H1 (cell line): ENCODE measurements at regions not wholly inside any gene's neighbourhood (a gene's known extent, or its start where the extent isn't known, plus 50 kb on each side); places are given as distances from the start of the nearest gene placed in this dataset.

ENCODE experiments used
- CTCF ChIA-PET: fragments of 300-600 bp; sonication (Branson Sonifier 250); formaldehyde crosslinking; loops from one replicate; lab custom pipeline; 2021; ENCODE audit not compliant: partially characterized antibody; lab: Charles Lee
- POLR2A ChIA-PET: fragments of 300-600 bp; sonication (Branson Sonifier 250); formaldehyde crosslinking; loops from one replicate; lab custom pipeline; 2021; ENCODE audit warnings: inconsistent platforms; ENCODE audit not compliant: partially characterized antibody; lab: Charles Lee
- DNase-seq, 2 experiments: peaks; one replicate each; pipeline versions ENCODE4 v3.0.0 to v3.0.0-alpha.2; 2010 to 2022; ENCODE audit warnings: low spot score in 2 of 2, low read depth in 1 of 2, mixed read lengths in 1 of 2
- FAIRE-seq: peaks from 2 replicates; lab custom pipeline; 2011; peaks lifted over from hg19 to GRCh38; lab: Jason Lieb, UNC
- H2AFZ ChIP-seq: 2 replicates; pipeline ENCODE4 v1.8.1; 2012; ENCODE audit warnings: low read length, inconsistent platforms
- H2AK5ac ChIP-seq: 2 replicates; pipeline ENCODE4 v1.6.1; 2013; ENCODE audit warnings: low read depth, low read length
- H2BK120ac ChIP-seq: replicated peaks from 2 replicates; pipeline ENCODE3; 2013; ENCODE audit warnings: low read depth, low read length, inconsistent platforms
- H2BK12ac ChIP-seq: 2 replicates; pipeline ENCODE4 v1.6.1; 2013; ENCODE audit warnings: low read depth, low read length
- H2BK15ac ChIP-seq: 2 replicates; pipeline ENCODE4 v1.6.1; 2013; ENCODE audit warnings: low read length
- H2BK20ac ChIP-seq: 2 replicates; pipeline ENCODE4 v1.6.1; 2013; ENCODE audit warnings: low read length
- H2BK5ac ChIP-seq: 2 replicates; pipeline ENCODE4 v1.6.1; 2013; ENCODE audit warnings: low read depth, low read length
- H3K14ac ChIP-seq: 2 replicates; pipeline ENCODE4 v1.6.1; 2013; ENCODE audit warnings: inconsistent platforms; ENCODE audit not compliant: insufficient read length
- H3K18ac ChIP-seq: 2 replicates; pipeline ENCODE4 v1.6.1; 2013; ENCODE audit warnings: low read length; ENCODE audit errors: extremely low read depth
- H3K23ac ChIP-seq: 2 replicates; pipeline ENCODE4 v1.6.1; 2013; ENCODE audit warnings: inconsistent platforms; ENCODE audit not compliant: insufficient read length
- H3K23me2 ChIP-seq: 2 replicates; pipeline ENCODE4 v1.6.1; 2013; ENCODE audit warnings: low read depth, low read length
- H3K27ac ChIP-seq: 2 replicates; pipeline ENCODE4 v1.6.1; 2011; ENCODE audit warnings: low read depth, low read length, inconsistent platforms
- H3K27me3 ChIP-seq, 4 experiments: replicated peaks in 1 of 4; 1 replicate in 1 of 4; 2 replicates in 3 of 4; pipeline versions ENCODE4 v1.6.1 to v1.8.1; 2011 to 2013; ENCODE audit warnings: low read length in 3 of 4, mild to moderate bottlenecking in 3 of 4, inconsistent platforms in 2 of 4, mixed read lengths in 2 of 4, moderate library complexity in 1 of 4; ENCODE audit not compliant: control insufficient read depth in 3 of 4, insufficient read depth in 3 of 4; ENCODE audit errors: extremely low read depth in 1 of 4
- H3K36me3 ChIP-seq, 4 experiments: 2 replicates each; pipeline versions ENCODE4 v1.6.1 to v1.8.1; 2011 to 2013; ENCODE audit warnings: mild to moderate bottlenecking in 4 of 4, low read length in 3 of 4, moderate library complexity in 2 of 4, control low read depth in 1 of 4, inconsistent platforms in 1 of 4; ENCODE audit not compliant: insufficient read depth in 4 of 4, control insufficient read depth in 2 of 4
- H3K4ac ChIP-seq: replicated peaks from 2 replicates; pipeline ENCODE3; 2013; ENCODE audit warnings: low read length, low read depth, mixed read lengths, inconsistent platforms; ENCODE audit not compliant: insufficient read length
- H3K4me1 ChIP-seq, 4 experiments: replicated peaks in 1 of 4; 1 replicate in 1 of 4; 2 replicates in 3 of 4; pipeline versions ENCODE4 v1.6.1 to v1.8.1; 2011 to 2013; ENCODE audit warnings: low read length in 3 of 4, inconsistent platforms in 2 of 4, mixed read lengths in 1 of 4; ENCODE audit not compliant: insufficient read depth in 4 of 4, control insufficient read depth in 3 of 4
- H3K4me2 ChIP-seq, 2 experiments: 2 replicates each; pipeline versions ENCODE4 v1.6.1 to v1.8.1; 2011 to 2013; ENCODE audit warnings: low read depth in 2 of 2, low read length in 2 of 2, control low read depth in 1 of 2, inconsistent platforms in 1 of 2, mild to moderate bottlenecking in 1 of 2; ENCODE audit not compliant: insufficient read depth in 1 of 2
- H3K4me3 ChIP-seq, 4 experiments: fragments of 200-600, 300-600 bp in 1 of 4; sonication (generic), shearing (Covaris generic), sonication (Bioruptor Twin) in 1 of 4; 2 replicates each; pipeline versions ENCODE4 v1.5.1 to v1.8.1; 2011 to 2016; ENCODE audit warnings: low read length in 4 of 4, low read depth in 3 of 4, control low read depth in 2 of 4, inconsistent platforms in 2 of 4, mild to moderate bottlenecking in 2 of 4, mixed read lengths in 1 of 4, moderate library complexity in 1 of 4; ENCODE audit not compliant: insufficient read depth in 2 of 4; ENCODE audit errors: extremely low read depth in 1 of 4
- H3K56ac ChIP-seq: replicated peaks from 2 replicates; pipeline ENCODE3; 2013; ENCODE audit warnings: low read depth, mild to moderate bottlenecking, mixed read lengths, low read length, inconsistent platforms; ENCODE audit not compliant: insufficient read length
- H3K79me1 ChIP-seq: 2 replicates; pipeline ENCODE4 v1.6.1; 2013; ENCODE audit warnings: low read depth, low read length, control low read depth
- H3K79me2 ChIP-seq, 2 experiments: 2 replicates each; pipeline versions ENCODE4 v1.6.1 to v1.8.1; 2012 to 2013; ENCODE audit warnings: low read length in 2 of 2, mild to moderate bottlenecking in 2 of 2, inconsistent platforms in 1 of 2; ENCODE audit not compliant: insufficient read depth in 2 of 2, control insufficient read depth in 1 of 2
- H3K9ac ChIP-seq, 4 experiments: replicated peaks in 1 of 4; 1 replicate in 1 of 4; 2 replicates in 3 of 4; pipeline versions ENCODE4 v1.6.1 to v1.8.1; 2011 to 2013; ENCODE audit warnings: low read depth in 3 of 4, low read length in 3 of 4, control low read depth in 2 of 4, mild to moderate bottlenecking in 2 of 4, moderate library complexity in 2 of 4, inconsistent platforms in 1 of 4; ENCODE audit errors: extremely low read depth in 1 of 4
- H3K9me3 ChIP-seq, 2 experiments: 2 replicates each; pipeline versions ENCODE4 v1.6.1 to v1.8.1; 2012 to 2013; ENCODE audit warnings: mild to moderate bottlenecking in 2 of 2, moderate library complexity in 2 of 2, control low read depth in 1 of 2, inconsistent platforms in 1 of 2, low read depth in 1 of 2, low read length in 1 of 2, mixed read lengths in 1 of 2; ENCODE audit not compliant: insufficient read depth in 2 of 2
- H4K20me1 ChIP-seq, 2 experiments: replicated peaks in 1 of 2; 2 replicates each; pipeline versions ENCODE3 to v1.8.1; 2011 to 2013; ENCODE audit warnings: inconsistent platforms in 2 of 2, low read length in 2 of 2, mild to moderate bottlenecking in 1 of 2; ENCODE audit not compliant: insufficient read depth in 2 of 2, control insufficient read depth in 1 of 2
- H4K5ac ChIP-seq: 2 replicates; pipeline ENCODE4 v1.6.1; 2013; ENCODE audit warnings: low read length, low read depth, mixed read lengths, inconsistent platforms; ENCODE audit not compliant: insufficient read length
- H4K8ac ChIP-seq: 2 replicates; pipeline ENCODE4 v1.8.0; 2013; ENCODE audit warnings: mild to moderate bottlenecking, moderate library complexity, low read length, inconsistent platforms; ENCODE audit not compliant: insufficient read depth; ENCODE audit errors: extremely low read depth
- H4K91ac ChIP-seq: replicated peaks from 2 replicates; pipeline ENCODE3; 2013; ENCODE audit warnings: low read length, mixed read lengths, inconsistent platforms; ENCODE audit not compliant: insufficient read length
- CTCF ChIP-seq, 3 experiments: IDR thresholded peaks; 1 replicate in 2 of 3; 2 replicates in 1 of 3; pipeline versions ENCODE4 v1.5.1 to v1.6.1; 2011; ENCODE audit warnings: low read length in 3 of 3, mild to moderate bottlenecking in 3 of 3, inconsistent platforms in 2 of 3, low read depth in 1 of 3, moderate library complexity in 1 of 3; ENCODE audit not compliant: insufficient read depth in 1 of 3; ENCODE audit errors: control extremely low read depth in 1 of 3
- NRF1 ChIP-seq: IDR thresholded peaks from 2 replicates; pipeline ENCODE4 v1.6.1; 2011; ENCODE audit warnings: mild to moderate bottlenecking, low read depth, low read length, improper control_type of control experiment
- RAD21 ChIP-seq, 2 experiments: IDR thresholded peaks in 1 of 2; conservative IDR thresholded peaks in 1 of 2; 2 replicates each; pipeline ENCODE4 v1.6.1; 2011; ENCODE audit warnings: low read depth in 2 of 2, low read length in 2 of 2, improper control_type of control experiment in 1 of 2, inconsistent platforms in 1 of 2, mild to moderate bottlenecking in 1 of 2, moderate library complexity in 1 of 2
- TEAD4 ChIP-seq: IDR thresholded peaks from 2 replicates; pipeline ENCODE4 v1.6.1; 2012; ENCODE audit warnings: low read depth, low read length, inconsistent platforms, mixed read lengths
- YY1 ChIP-seq: IDR thresholded peaks from 2 replicates; pipeline ENCODE4 v1.6.1; 2011; ENCODE audit warnings: low read depth, mild to moderate bottlenecking, low read length

DNA sequence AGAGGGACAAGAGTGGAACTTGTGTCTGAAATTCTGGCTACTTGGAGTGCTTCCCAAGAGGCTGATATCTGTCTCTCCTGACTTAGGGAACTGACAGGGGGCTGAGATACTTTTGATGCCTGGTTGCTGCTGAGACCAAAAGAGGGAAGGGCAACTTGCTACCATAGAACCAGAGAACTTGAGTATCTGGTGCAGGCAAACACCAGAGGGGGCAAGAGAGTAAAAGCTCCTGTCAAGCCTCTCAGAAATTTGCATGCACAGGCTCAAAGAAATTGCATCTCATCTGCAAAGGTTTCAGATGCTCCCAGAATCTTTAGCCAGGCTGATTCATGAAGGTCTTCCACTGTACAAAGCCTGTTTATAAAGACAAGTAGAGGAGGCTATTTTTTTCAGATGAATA is 391.3 kb upstream of the FOXG1 start:
- peak; percentile 25 to 54 for DNase-seq
- Histone ChIP-seq H3K4me3 (no peak overlapping the region), H3K23me2 (no peaks in the 10 kb centered on the region), H4K5ac (no peak overlapping the region), H2AFZ (0 out of 2 replicates have a peak overlapping the region, but pooled peaks have one; percentile 48), H3K27ac (no peak overlapping the region), H4K20me1 (no peaks in the 10 kb centered on the region), H2BK5ac (no peak overlapping the region), H3K14ac (no peak overlapping the region), H3K79me2 (no peaks in the 10 kb centered on the region), H3K23ac (no peak overlapping the region), H2BK120ac (no peak overlapping the region), H2BK15ac (no peak overlapping the region), H4K8ac (no peak overlapping the region), H2AK5ac (no peak overlapping the region), H3K4me2 (no peak overlapping the region), H3K4me1 (no peaks in the 10 kb centered on the region), H3K18ac (no peak overlapping the region), H3K79me1 (no peaks in the 10 kb centered on the region), H3K9me3 (no peaks in the 10 kb centered on the region), H3K36me3 (no peaks in the 10 kb centered on the region), H3K27me3 (no peaks in the 10 kb centered on the region), H2BK20ac (no peak overlapping the region), H3K4ac (no peak overlapping the region), H3K56ac (no peak overlapping the region), H4K91ac (no peak overlapping the region), H3K9ac (no peak overlapping the region), H2BK12ac (no peak overlapping the region)
- POLR2A ChIA-PET, result no interaction called here
- FAIRE-seq, result peak; percentile 13
- TF ChIP-seq RAD21 (IDR thresholded peaks at IDR 0.05 in 1 of 2, conservative IDR thresholded peaks at IDR 0.05 in 1 of 2; ENCODE audit: low read depth in 2 of 2, low read length in 2 of 2), result peak; percentile 66 to 73
- TF ChIP-seq NRF1, result no peak
- TF ChIP-seq TEAD4, result no peak
- TF ChIP-seq YY1, result no peak
- peak in 2 of 3 experiments; percentile 69 to 78; a peak in 3 of 4 replicates for TF ChIP-seq CTCF (IDR thresholded peaks at IDR 0.05; ENCODE audit: control extremely low read depth in 1 of 3, insufficient read depth in 1 of 3, low read depth in 1 of 3, low read length in 3 of 3)
- CTCF ChIA-PET, result interaction anchor here (0.6 to 2.7 kb wide), 17 partner anchors 9 to 695 kb away, joined by 3 to 14 read pairs (median 4); no protein-coding TSS in a partner anchor
